Ascending aorta (tissue), 2 donors: ENCODE measurements at regions not wholly inside any gene's neighbourhood (a gene's known extent, or its start where the extent isn't known, plus 50 kb on each side); places are given as distances from the start of the nearest gene placed in this dataset.

Source experiments
- DNase-seq, 2 donors: peaks; one replicate each; pipeline ENCODE4 v3.0.0-alpha.2; 2019; ENCODE audit warnings: low spot score in 2 of 2
- H3K27ac ChIP-seq, 2 donors: fragments of 200-600 bp; sonication (generic); one replicate each; pipeline ENCODE4 v1.5.1; 2016 to 2017; ENCODE audit warnings: mild to moderate bottlenecking in 1 of 2
- H3K27me3 ChIP-seq: fragments of 200-600 bp; sonication (generic); one replicate; pipeline ENCODE4 v1.5.1; 2017
- H3K36me3 ChIP-seq, 2 donors: fragments of 200-600 bp; sonication (generic); one replicate each; pipeline ENCODE4 v1.5.1; 2016
- H3K4me1 ChIP-seq, 2 donors: fragments of 200-600 bp; sonication (generic); one replicate each; pipeline ENCODE4 v1.5.1; 2016 to 2017; ENCODE audit warnings: mild to moderate bottlenecking in 1 of 2
- H3K4me3 ChIP-seq, 2 donors: fragments of 200-600 bp; sonication (generic); one replicate each; pipeline ENCODE4 v1.5.1; 2016 to 2017; ENCODE audit warnings: mild to moderate bottlenecking in 1 of 2
- H3K9me3 ChIP-seq, 2 donors: fragments of 200-600 bp; sonication (generic); one replicate each; pipeline ENCODE4 v1.5.1; 2016
- CTCF ChIP-seq, 3 experiments: fragments of 200-600 bp in 2 of 3; fragments of 450-650 bp in 1 of 3; sonication (generic) in 2 of 3; IDR thresholded peaks; one replicate each; pipeline ENCODE4 v1.5.1; 2016 to 2019; ENCODE audit warnings: antibody characterized with exemption in 3 of 3, mild to moderate bottlenecking in 1 of 3, moderate library complexity in 1 of 3
- intact Hi-C: fragments of 100-400 bp; cut with DNase I; formaldehyde crosslinking; loops from one replicate; pipeline ENCODE4 v1.15.1; 2023

GRCh38 chr7:42628054-42628453, 283.8 kb downstream of the C7orf25 start:
- Histone ChIP-seq H3K27me3 (no peaks in the 10 kb centered on the region), H3K36me3 (no peaks in the 10 kb centered on the region), H3K9me3 (no peaks in the 10 kb centered on the region), H3K4me1 (peaks cover 3 to 10% of the 10 kb centered on the region in 2 donors), H3K4me3 (no peak overlapping the region), H3K27ac (no peak overlapping the region)
- DNase-seq = no peak
- intact Hi-C loops = no loop called here
- TF ChIP-seq CTCF (IDR thresholded peaks at IDR 0.05) = no peak

GRCh38 chr7:42627626-42628025, 284.2 kb downstream of the C7orf25 start:
- intact Hi-C loops = no loop called here

GRCh38 chr7:42627101-42627500, 284.8 kb downstream of the C7orf25 start:
- Histone ChIP-seq H3K9me3 (no peaks in the 10 kb centered on the region), H3K36me3 (no peaks in the 10 kb centered on the region), H3K27ac (no peak overlapping the region), H3K27me3 (no peaks in the 10 kb centered on the region), H3K4me3 (no peak overlapping the region), H3K4me1 (peaks cover 3 to 10% of the 10 kb centered on the region in 2 donors)
- no peak for TF ChIP-seq CTCF (IDR thresholded peaks at IDR 0.05)
- intact Hi-C loops = no loop called here
- DNase-seq = no peak

More at GRCh38 chr7:42627626-42628025, 284.2 kb downstream of the C7orf25 start:
- no peak for TF ChIP-seq CTCF (IDR thresholded peaks at IDR 0.05)
- no peak overlapping the region for H3K4me3 ChIP-seq
- H3K4me1 ChIP-seq = peaks cover 3 to 10% of the 10 kb centered on the region in 2 donors
- no peaks in the 10 kb centered on the region for H3K36me3 ChIP-seq
- no peak for DNase-seq
- no peaks in the 10 kb centered on the region for H3K9me3 ChIP-seq
- no peaks in the 10 kb centered on the region for H3K27me3 ChIP-seq
- no peak overlapping the region for H3K27ac ChIP-seq

GRCh38 chr7:42625421-42625820, 286.4 kb downstream of the C7orf25 start:
- no peaks in the 10 kb centered on the region for H3K9me3 ChIP-seq
- intact Hi-C loops = no loop called here
- DNase-seq = no peak
- peaks cover 3 to 19% of the 10 kb centered on the region in 2 donors for H3K4me1 ChIP-seq
- no peak overlapping the region for H3K4me3 ChIP-seq
- no peaks in the 10 kb centered on the region for H3K27me3 ChIP-seq
- no peak for TF ChIP-seq CTCF (IDR thresholded peaks at IDR 0.05)
- H3K36me3 ChIP-seq = no peaks in the 10 kb centered on the region
- no peak overlapping the region for H3K27ac ChIP-seq

GRCh38 chr7:42624471-42624870, 287.4 kb downstream of the C7orf25 start:
- Histone ChIP-seq H3K27me3 (no peaks in the 10 kb centered on the region), H3K36me3 (no peaks in the 10 kb centered on the region), H3K9me3 (no peaks in the 10 kb centered on the region), H3K4me1 (peaks cover 3 to 19% of the 10 kb centered on the region in 2 donors), H3K4me3 (no peak overlapping the region), H3K27ac (no peak overlapping the region)
- DNase-seq = no peak
- intact Hi-C loops = no loop called here
- TF ChIP-seq CTCF (IDR thresholded peaks at IDR 0.05) = no peak
